ENCODE measurements at regions not wholly inside any gene's neighbourhood (a gene's known extent, or its start where the extent isn't known, plus 50 kb on each side); places are given as distances from the start of the nearest gene placed in this dataset.

GRCh38 chr15:53305101-53305500 lies 454.4 kb downstream of the WDR72 start:
- TF ChIP-seq CEBPB (IDR thresholded peaks at IDR 0.05; ENCODE audit: low read depth) (no peak), RAD21 (IDR thresholded peaks at IDR 0.05; ENCODE audit: low read depth) (no peak), EGR1 (IDR thresholded peaks at IDR 0.05; ENCODE audit: low read depth) (no peak), SP1 (IDR thresholded peaks at IDR 0.05; ENCODE audit: low read depth) (no peak), TCF7L2 (IDR thresholded peaks at IDR 0.05; ENCODE audit: borderline replicate concordance, extremely low read depth, insufficient read depth, insufficient read length) (no peak)
- no peaks in the 10 kb centered on the region for H3K36me3 ChIP-seq (ENCODE audit: control insufficient read depth in 1 of 2, insufficient read depth in 2 of 2, low read length in 2 of 2)
- H3K4me1 ChIP-seq (ENCODE audit: control insufficient read depth in 1 of 2, insufficient read depth in 2 of 2, low read length in 2 of 2) = no peaks in the 10 kb centered on the region
- POLR2A ChIA-PET = no interaction called here
- H3K27me3 ChIP-seq (ENCODE audit: insufficient read depth, low read length) = no peaks in the 10 kb centered on the region
- H3K4me2 ChIP-seq (ENCODE audit: low read length) = no peak overlapping the region
- ATAC-seq = no peak
- no peak for DNase-seq (ENCODE audit: low read depth, low spot score)
- H3K9me3 ChIP-seq (ENCODE audit: control insufficient read depth in 1 of 2, insufficient read depth in 1 of 2, low read depth in 1 of 2, low read length in 2 of 2) = peaks cover 0 to 3% of the 10 kb centered on the region in 2 experiments; a peak in 2 of 4 replicates
- RAD21 ChIA-PET (ENCODE audit: low non-redundant PET in 1 of 2, low total read pairs in 2 of 2, uncharacterized antibody in 2 of 2, unreplicated experiment in 2 of 2) = no interaction called here
- no peaks in the 10 kb centered on the region for H3K9me2 ChIP-seq (ENCODE audit: insufficient read depth)
- no TSS peak for BruUV-seq (replicated peaks)
- no peak overlapping the region for H3K27ac ChIP-seq (ENCODE audit: low read depth, low read length)
- intact Hi-C loops (cut with micrococcal nuclease) = no loop called here
- H3K4me3 ChIP-seq (replicated peaks in 1 of 2; ENCODE audit: low read depth in 1 of 2, low read length in 2 of 2) = no peak overlapping the region
- H4K20me1 ChIP-seq (ENCODE audit: insufficient read depth) = no peaks in the 10 kb centered on the region
- no peaks in the 10 kb centered on the region for H3K79me2 ChIP-seq (ENCODE audit: insufficient read depth, low read length)
- CTCF ChIA-PET = no interaction called here
- no peak overlapping the region for H3K9ac ChIP-seq (ENCODE audit: low read length)
- no peak overlapping the region for H2AFZ ChIP-seq (ENCODE audit: low read depth, low read length, poor library complexity, severe bottlenecking)

- H3K9me2 ChIP-seq (ENCODE audit: insufficient read depth) = no peaks in the 10 kb centered on the region
- BruUV-seq (replicated peaks) = no TSS peak
- H3K4me1 ChIP-seq (ENCODE audit: control insufficient read depth in 1 of 2, insufficient read depth in 2 of 2, low read length in 2 of 2) = no peaks in the 10 kb centered on the region
- RAD21 ChIA-PET (ENCODE audit: low non-redundant PET in 1 of 2, low total read pairs in 2 of 2, uncharacterized antibody in 2 of 2, unreplicated experiment in 2 of 2) = no interaction called here
- no peak overlapping the region for H3K4me3 ChIP-seq (replicated peaks in 1 of 2; ENCODE audit: low read depth in 1 of 2, low read length in 2 of 2)
- intact Hi-C loops (cut with micrococcal nuclease) = no loop called here
- no peak overlapping the region for H2AFZ ChIP-seq (ENCODE audit: low read depth, low read length, poor library complexity, severe bottlenecking)
- H3K9me3 ChIP-seq (ENCODE audit: control insufficient read depth in 1 of 2, insufficient read depth in 1 of 2, low read depth in 1 of 2, low read length in 2 of 2) = no peaks in the 10 kb centered on the region
- CTCF ChIA-PET = no interaction called here
- no peak overlapping the region for H3K4me2 ChIP-seq (ENCODE audit: low read length)
- no peak overlapping the region for H3K27ac ChIP-seq (ENCODE audit: low read depth, low read length)
- POLR2A ChIA-PET = no interaction called here
- no peaks in the 10 kb centered on the region for H3K36me3 ChIP-seq (ENCODE audit: control insufficient read depth in 1 of 2, insufficient read depth in 2 of 2, low read length in 2 of 2)
- DNase-seq (ENCODE audit: low read depth, low spot score) (no peak), ATAC-seq (no peak)
- TF ChIP-seq SP1 (IDR thresholded peaks at IDR 0.05; ENCODE audit: low read depth) (no peak), POLR2AphosphoS5 (IDR thresholded peaks at IDR 0.05; ENCODE audit: low read depth, low read length) (no peak), SIN3A (IDR thresholded peaks at IDR 0.05; ENCODE audit: low read depth) (no peak), ELF1 (IDR thresholded peaks at IDR 0.05; ENCODE audit: borderline replicate concordance, low read depth) (no peak), ZBTB33 (IDR thresholded peaks at IDR 0.05; ENCODE audit: extremely low read depth, insufficient replicate concordance, low read length) (no peak), YY1 (IDR thresholded peaks at IDR 0.05; ENCODE audit: extremely low read depth, insufficient replicate concordance, low read depth, low read length) (no peak), EGR1 (IDR thresholded peaks at IDR 0.05; ENCODE audit: low read depth) (no peak), ATF3 (IDR thresholded peaks at IDR 0.05) (no peak), EZH2 (IDR thresholded peaks at IDR 0.05) (no peak), ZNF274 (IDR thresholded peaks at IDR 0.05; ENCODE audit: low read depth, low read length) (no peak)
- H4K20me1 ChIP-seq (ENCODE audit: insufficient read depth) = no peaks in the 10 kb centered on the region
- no peaks in the 10 kb centered on the region for H3K27me3 ChIP-seq (ENCODE audit: insufficient read depth, low read length)
- no peaks in the 10 kb centered on the region for H3K79me2 ChIP-seq (ENCODE audit: insufficient read depth, low read length)
- no peak overlapping the region for H3K9ac ChIP-seq (ENCODE audit: low read length)
Observed at GRCh38 chr15:53297828-53298227, 461.6 kb downstream of the WDR72 start.
